ENCODE measurements at regions not wholly inside any gene's neighbourhood (a gene's known extent, or its start where the extent isn't known, plus 50 kb on each side); places are given as distances from the start of the nearest gene placed in this dataset.

DNA sequence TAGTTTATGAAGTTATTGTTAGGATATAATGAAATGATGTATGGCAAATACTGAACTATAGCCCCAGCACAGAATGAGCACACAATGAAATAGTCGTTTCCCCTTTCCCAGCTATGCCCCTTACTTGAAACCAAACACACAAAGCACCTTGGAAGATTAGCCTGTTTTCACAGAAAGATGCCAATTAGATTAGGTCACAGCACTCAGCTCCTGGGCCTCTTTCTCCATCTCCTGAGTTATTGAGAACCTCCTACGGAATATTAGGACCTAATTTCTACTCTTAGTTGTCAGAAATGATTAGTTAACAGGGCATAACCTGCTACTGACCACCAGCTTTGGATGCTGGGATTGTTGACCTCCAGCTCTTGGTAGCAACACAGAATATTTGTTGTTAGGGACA lies 269.4 kb upstream of the ROPN1 start:
- no peaks in the 10 kb centered on the region for H3K36me3 Mint-ChIP-seq (ENCODE audit: insufficient read depth, unreplicated experiment)
- H3K4me3 Mint-ChIP-seq (ENCODE audit: unreplicated experiment), result no peak overlapping the region
- no peak overlapping the region for H3K27ac Mint-ChIP-seq (ENCODE audit: low read depth, unreplicated experiment)
- ChIA-PET POLR2A (interaction anchor here (0.9 kb wide), 1 partner anchor 10 kb away, joined by 6 read pairs; no protein-coding TSS in a partner anchor), CTCF (interaction anchor here (0.5 to 0.8 kb wide), 2 partner anchors 38 to 333 kb away, joined by 3 read pairs; no protein-coding TSS in a partner anchor)
- H3K4me1 Mint-ChIP-seq (ENCODE audit: insufficient read depth, unreplicated experiment), result peaks cover 6% of the 10 kb centered on the region
- intact Hi-C loops (cut with micrococcal nuclease), result no loop called here
- no TSS peak for BruUV-seq (replicated peaks)
- TF ChIP-seq, protein P1, sequence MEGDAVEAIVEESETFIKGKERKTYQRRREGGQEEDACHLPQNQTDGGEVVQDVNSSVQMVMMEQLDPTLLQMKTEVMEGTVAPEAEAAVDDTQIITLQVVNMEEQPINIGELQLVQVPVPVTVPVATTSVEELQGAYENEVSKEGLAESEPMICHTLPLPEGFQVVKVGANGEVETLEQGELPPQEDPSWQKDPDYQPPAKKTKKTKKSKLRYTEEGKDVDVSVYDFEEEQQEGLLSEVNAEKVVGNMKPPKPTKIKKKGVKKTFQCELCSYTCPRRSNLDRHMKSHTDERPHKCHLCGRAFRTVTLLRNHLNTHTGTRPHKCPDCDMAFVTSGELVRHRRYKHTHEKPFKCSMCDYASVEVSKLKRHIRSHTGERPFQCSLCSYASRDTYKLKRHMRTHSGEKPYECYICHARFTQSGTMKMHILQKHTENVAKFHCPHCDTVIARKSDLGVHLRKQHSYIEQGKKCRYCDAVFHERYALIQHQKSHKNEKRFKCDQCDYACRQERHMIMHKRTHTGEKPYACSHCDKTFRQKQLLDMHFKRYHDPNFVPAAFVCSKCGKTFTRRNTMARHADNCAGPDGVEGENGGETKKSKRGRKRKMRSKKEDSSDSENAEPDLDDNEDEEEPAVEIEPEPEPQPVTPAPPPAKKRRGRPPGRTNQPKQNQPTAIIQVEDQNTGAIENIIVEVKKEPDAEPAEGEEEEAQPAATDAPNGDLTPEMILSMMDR (IDR thresholded peaks at IDR 0.05; ENCODE audit: unreplicated experiment), result no peak
- no peaks in the 10 kb centered on the region for H3K9me3 Mint-ChIP-seq (ENCODE audit: unreplicated experiment)
- DNase-seq (ENCODE audit: unreplicated experiment), result no peak
- H3K27me3 Mint-ChIP-seq (ENCODE audit: insufficient read depth, unreplicated experiment), result no peaks in the 10 kb centered on the region

DNA sequence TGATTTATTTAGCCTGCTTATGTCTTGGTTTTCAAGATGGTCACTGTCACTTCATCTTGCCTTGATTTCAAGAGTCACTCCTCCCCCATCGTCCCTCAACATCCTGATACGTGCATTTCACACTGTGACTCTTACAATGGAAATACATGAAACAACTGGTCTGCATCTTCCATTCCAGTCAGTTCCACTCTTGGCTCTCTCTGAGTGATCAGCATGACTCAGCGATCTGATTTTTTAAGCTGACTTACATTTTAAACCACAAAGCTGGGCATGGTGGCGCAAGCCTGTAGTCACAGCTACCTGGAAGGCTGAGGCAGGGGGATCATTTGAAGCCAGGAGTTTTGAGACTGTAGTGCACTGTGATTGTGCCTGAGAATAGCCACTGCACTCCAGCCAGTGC lies 271.2 kb upstream of the ROPN1 start:
- H3K4me3 Mint-ChIP-seq (ENCODE audit: unreplicated experiment), result no peak overlapping the region
- peak; percentile 85 for DNase-seq (ENCODE audit: unreplicated experiment)
- peaks cover 6% of the 10 kb centered on the region for H3K4me1 Mint-ChIP-seq (ENCODE audit: insufficient read depth, unreplicated experiment)
- H3K27me3 Mint-ChIP-seq (ENCODE audit: insufficient read depth, unreplicated experiment), result no peaks in the 10 kb centered on the region
- intact Hi-C loops (cut with micrococcal nuclease), result no loop called here
- no peaks in the 10 kb centered on the region for H3K9me3 Mint-ChIP-seq (ENCODE audit: unreplicated experiment)
- POLR2A ChIA-PET, result no interaction called here
- TF ChIP-seq, protein P1 (IDR thresholded peaks at IDR 0.05; ENCODE audit: unreplicated experiment), result no peak
- no peak overlapping the region for H3K27ac Mint-ChIP-seq (ENCODE audit: low read depth, unreplicated experiment)
- BruUV-seq (replicated peaks), result no TSS peak
- H3K36me3 Mint-ChIP-seq (ENCODE audit: insufficient read depth, unreplicated experiment), result no peaks in the 10 kb centered on the region
- CTCF ChIA-PET, result no interaction called here

DNA sequence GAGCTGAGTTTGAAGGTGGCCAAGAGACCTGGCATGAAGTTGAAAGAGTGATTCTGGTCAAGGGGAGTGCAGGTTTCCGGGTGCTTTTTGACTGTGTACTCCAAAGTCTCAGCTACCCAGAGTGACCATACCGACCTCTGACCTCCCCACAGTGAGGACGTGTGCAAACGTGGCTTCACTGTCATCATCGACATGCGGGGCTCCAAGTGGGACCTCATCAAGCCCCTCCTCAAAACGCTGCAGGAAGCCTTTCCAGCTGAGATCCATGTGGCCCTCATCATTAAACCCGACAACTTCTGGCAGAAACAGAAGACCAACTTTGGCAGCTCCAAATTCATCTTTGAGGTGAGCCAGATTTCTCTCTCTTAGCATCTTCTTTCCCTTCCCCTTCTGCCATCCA lies 272.4 kb upstream of the ROPN1 start:
- no TSS peak for BruUV-seq (replicated peaks)
- DNase-seq (ENCODE audit: unreplicated experiment), result no peak
- H3K27me3 Mint-ChIP-seq (ENCODE audit: insufficient read depth, unreplicated experiment), result no peaks in the 10 kb centered on the region
- no peaks in the 10 kb centered on the region for H3K36me3 Mint-ChIP-seq (ENCODE audit: insufficient read depth, unreplicated experiment)
- no peak overlapping the region for H3K27ac Mint-ChIP-seq (ENCODE audit: low read depth, unreplicated experiment)
- intact Hi-C loops (cut with micrococcal nuclease), result no loop called here
- ChIA-PET CTCF (no interaction called here), POLR2A (no interaction called here)
- no peaks in the 10 kb centered on the region for H3K9me3 Mint-ChIP-seq (ENCODE audit: unreplicated experiment)
- TF ChIP-seq, protein P1 (IDR thresholded peaks at IDR 0.05; ENCODE audit: unreplicated experiment), result no peak
- H3K4me3 Mint-ChIP-seq (ENCODE audit: unreplicated experiment), result no peak overlapping the region
- H3K4me1 Mint-ChIP-seq (ENCODE audit: insufficient read depth, unreplicated experiment), result peaks cover 6% of the 10 kb centered on the region

DNA sequence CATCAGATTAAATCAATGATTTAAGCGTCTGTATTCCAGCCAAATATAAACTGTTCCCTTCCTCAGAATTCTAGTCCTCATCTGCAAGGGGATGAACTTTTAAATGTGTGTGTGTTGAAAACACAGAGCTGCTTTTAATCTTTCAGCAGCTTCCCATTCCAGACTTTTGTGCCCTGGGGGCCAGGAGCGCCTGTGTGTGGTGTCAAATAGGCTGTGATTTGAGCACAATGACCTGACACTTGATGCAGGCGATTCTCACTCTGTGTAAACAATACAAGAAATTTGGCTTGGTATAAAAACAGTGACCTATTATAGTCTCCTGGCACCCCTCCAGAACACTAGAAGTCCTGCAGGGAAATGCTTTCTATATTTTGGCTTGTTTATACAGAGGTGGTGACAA lies 274.6 kb upstream of the ROPN1 start:
- TF ChIP-seq, protein P1 (IDR thresholded peaks at IDR 0.05; ENCODE audit: unreplicated experiment), result no peak
- intact Hi-C loops (cut with micrococcal nuclease), result no loop called here
- Mint-ChIP-seq H3K27ac (ENCODE audit: low read depth, unreplicated experiment) (no peak overlapping the region), H3K4me3 (ENCODE audit: unreplicated experiment) (no peak overlapping the region), H3K9me3 (ENCODE audit: unreplicated experiment) (no peaks in the 10 kb centered on the region), H3K36me3 (ENCODE audit: insufficient read depth, unreplicated experiment) (no peaks in the 10 kb centered on the region), H3K4me1 (ENCODE audit: insufficient read depth, unreplicated experiment) (peaks cover 6% of the 10 kb centered on the region), H3K27me3 (ENCODE audit: insufficient read depth, unreplicated experiment) (no peaks in the 10 kb centered on the region)
- DNase-seq (ENCODE audit: unreplicated experiment), result peak; percentile 60
- no TSS peak for BruUV-seq (replicated peaks)
- CTCF ChIA-PET, result no interaction called here
- POLR2A ChIA-PET, result interaction anchor here (1.2 kb wide), 1 partner anchor 11 kb away, joined by 3 read pairs; no protein-coding TSS in a partner anchor

Measured in MCF 10A (cell line).